ENCODE measurements at regions not wholly inside any gene's neighbourhood (a gene's known extent, or its start where the extent isn't known, plus 50 kb on each side); places are given as distances from the start of the nearest gene placed in this dataset.

DNA sequence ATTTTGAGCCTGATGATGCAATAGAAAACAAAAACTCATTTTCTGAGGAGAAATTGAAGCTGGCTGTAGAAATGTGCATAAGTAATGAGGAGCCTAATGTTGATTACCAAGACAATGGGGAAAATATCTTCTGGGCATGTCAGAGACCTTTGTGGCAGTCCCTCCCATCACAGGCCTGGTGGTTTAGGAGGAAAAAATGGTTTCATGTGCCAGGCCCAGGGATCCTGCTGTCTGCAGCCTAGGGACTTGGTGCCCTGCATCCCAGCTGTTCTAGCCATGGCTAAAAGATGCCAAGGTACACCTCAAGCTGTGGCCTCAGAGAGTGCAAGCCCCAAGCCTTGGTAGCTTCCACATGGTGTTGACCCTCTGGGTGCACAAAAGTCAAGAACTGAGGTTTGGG is 128.7 kb upstream of the ARHGEF9 start:
- TF ChIP-seq POLR2A (IDR thresholded peaks at IDR 0.05; ENCODE audit: low read length) (no peak), GATA1 (IDR thresholded peaks at IDR 0.05; ENCODE audit: low read depth, low read length) (no peak)

Data from erythroblast (primary cell).